ENCODE measurements at regions not wholly inside any gene's neighbourhood (a gene's known extent, or its start where the extent isn't known, plus 50 kb on each side); places are given as distances from the start of the nearest gene placed in this dataset.
"Not testable (repeated sequence)": the region's sequence is repeated elsewhere in the genome, so short reads cannot be mapped to it uniquely, and the experiment has no call there.

DNA sequence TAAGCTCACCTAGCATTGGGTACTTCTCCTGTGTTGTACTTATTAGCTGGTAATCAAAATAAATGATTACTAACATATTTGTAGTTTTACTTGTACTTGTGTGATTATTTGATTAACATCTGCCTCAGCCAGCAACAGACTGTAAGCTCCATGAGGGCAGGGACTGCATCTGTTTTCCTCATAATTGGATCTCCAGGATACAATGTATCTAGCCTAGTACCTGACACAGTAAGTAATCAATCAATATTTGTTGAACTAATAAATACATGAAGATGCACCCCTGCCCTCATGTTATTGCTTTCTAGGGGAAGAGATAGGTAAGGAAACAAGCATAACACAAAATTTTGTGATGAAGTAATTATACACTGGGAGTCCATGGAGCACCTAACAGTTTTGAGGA, 101.5 kb downstream of the TENT5C start:
- no peak for DNase-seq (ENCODE audit: low read depth in 3 of 3)

DNA sequence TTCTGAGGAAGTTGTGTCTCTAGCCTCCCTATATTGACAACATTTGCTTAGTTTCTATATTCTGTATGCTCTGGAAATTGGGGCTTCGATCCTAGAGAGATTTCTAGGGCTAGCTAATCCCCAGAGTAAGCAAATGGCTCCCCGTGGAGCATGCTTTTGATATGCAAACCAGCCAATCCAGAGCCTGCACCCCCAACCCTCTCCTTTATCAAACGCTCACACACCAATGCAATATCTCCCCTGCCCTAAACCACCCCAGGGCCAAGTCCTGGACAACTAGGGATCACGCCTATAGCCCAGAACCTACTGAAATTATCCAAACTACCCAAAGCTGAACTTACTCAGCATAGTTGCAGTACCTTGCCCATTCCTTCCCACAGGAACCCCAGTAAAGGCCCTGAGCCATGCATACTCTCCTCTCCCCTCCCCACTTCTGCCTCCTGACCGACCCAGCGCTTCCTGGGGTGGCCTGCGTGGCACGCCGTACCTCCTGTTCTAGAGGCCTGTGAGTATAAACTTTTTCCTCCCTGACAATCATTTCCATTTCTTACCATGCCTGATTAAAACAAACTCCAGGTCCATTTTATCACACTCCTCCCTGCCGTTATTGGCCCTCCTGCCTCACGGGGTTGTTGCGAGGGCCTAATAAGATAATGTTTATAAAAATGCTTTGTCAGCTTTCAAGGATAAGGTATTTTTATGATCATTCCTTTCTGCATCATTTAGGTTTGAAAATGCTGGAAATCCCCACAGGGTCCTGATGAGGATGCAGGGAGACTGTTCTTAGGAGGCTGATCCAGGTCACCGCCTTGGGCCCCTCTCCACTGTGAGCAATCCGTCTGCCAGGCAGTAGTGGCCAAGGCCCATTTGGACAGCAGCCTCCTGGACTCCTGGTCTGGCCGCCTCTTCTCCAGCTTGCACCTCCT, 102.7 kb downstream of the TENT5C start:
- DNase-seq (ENCODE audit: low read depth in 3 of 3), result no peak

DNA sequence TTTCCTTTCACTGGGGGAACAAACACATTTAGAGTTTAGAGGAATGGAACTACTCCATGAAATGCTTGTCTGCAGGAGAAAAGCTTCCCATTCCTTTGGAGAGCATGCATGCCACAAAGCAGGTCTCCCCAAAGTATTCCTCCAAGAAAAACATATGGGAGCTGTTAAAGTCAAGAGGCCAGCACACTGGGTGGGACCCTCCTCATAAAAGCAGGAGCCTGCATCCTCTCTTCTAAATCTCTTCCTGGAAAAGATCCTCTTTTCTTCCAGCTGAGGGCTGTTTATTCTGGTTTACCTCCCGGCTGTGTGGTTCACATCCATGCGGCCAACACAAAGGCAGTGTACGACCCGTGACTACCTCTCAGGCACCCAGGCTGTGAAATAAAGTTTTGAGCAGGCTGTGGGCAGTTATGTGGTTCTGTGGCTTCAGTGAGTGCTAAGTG, 103.4 kb downstream of the TENT5C start:
- no peak for DNase-seq (ENCODE audit: low read depth in 3 of 3)

DNA sequence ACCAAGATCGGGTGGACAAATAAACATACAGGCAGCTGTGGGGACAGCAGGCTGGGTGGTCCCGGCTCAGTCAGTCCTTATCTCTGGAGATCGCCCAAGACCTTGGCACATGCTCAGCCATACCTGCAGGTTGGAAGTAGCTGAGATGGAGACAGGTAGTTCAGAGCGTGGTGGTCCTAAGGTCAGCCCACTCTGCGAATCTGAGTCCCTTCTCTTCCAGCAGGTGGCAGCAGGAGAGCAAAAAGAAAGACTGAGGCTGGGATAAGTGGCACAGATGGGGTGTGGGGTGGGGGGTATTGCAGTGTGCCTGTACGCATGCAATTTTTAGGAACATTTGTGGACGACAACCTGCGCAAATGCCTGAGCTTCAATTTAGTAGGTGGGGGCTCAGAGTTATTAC, 104.9 kb downstream of the TENT5C start:
- DNase-seq (ENCODE audit: low read depth in 3 of 3), result no peak

DNA sequence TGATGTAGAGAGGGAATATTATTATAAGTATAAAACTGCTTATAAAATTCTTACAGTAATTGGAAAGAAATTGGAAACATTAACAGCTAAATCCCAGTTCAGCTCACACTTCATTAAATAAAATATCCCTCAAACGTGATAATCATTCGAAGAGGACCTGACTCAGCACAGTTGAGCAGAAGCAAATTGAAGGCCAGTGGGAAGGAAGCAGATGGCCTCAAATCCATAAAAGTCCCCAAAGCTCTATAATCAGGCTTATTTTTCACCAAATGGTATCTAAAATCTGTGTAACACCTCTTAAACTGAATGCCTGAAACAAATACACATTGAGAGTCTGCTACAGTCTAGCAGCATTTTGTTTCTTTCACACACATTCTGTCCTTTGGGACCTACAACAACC, 106.8 kb downstream of the TENT5C start:
- no peak for DNase-seq (ENCODE audit: low read depth in 3 of 3)

DNA sequence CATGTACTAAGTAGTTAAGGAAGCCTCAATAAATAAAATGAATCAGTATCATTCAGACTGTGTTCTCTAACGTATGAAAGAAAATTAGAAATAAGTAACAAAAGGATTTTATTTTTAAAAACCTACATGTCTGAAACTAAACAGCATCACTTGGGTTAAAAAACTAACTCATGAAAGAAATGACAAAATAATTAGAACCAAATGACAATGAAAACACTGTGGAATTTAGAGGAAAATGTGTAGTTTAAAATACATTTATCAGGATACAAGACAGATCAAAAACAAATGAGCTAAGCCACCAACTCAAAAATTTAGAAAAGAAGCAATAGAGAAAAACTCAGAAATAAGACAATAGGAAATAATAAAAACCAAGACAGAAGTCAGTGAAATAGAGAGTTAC, 108.7 kb downstream of the TENT5C start:
- no peak for DNase-seq (ENCODE audit: low read depth in 3 of 3)

DNA sequence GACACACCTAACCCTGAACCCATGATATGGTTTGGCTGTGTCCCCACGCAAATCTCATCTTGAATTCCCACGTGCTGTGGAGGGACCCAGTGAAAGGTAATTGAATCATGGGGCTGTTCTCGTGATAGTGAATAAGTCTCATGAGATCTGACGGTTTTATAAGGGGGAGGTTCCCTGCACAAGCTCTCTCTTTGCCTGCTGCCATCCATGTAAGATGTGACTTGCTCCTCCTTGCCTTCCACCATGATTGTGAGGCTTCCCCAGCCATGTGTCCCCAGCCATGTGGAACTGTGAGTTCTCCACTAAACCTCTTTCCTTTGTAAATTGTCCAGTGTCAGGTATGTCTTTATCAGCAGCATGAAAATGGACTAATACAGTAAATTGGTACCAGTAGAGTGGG, 110.2 kb downstream of the TENT5C start:
- not testable (repeated sequence) for DNase-seq (ENCODE audit: low read depth in 3 of 3)

DNA sequence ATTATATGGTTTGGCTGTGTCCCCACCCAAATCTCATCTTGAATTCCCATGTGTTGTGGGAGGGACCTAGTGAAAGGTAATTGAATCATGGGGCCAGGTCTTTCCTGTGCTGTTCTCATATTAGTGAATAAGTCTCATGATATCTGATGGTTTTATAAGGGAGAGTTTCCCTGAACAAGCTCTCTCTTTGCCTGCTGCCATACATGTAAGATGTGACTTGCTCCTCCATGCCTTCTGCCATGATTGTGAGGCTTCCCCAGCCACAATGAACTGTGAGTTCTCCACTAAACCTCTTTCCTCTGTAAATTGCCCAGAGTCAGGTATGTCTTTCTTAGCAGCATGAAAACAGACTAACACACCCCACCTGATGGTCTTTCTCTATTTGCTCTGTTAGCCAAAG, 112.1 kb downstream of the TENT5C start:
- DNase-seq (ENCODE audit: low read depth in 3 of 3), result not testable (repeated sequence)

DNA sequence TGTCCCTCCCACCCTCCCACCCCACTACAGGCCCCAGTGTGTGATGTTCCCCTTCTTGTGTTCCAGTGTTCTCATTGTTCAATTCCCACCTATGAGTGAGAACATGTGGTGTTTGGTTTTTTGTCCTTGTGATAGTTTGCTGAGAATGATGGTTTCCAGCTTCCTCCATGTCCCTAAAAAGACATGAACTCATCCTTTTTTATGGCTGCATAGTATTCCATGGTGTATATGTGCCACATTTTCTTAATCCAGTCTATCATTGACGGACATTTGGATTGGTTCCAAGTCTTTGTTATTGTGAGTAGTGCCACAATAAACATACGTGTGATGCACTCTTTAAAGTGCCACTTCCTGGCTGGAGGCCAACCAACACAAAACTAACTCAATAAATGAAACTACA, 112.7 kb downstream of the TENT5C start:
- DNase-seq (ENCODE audit: low read depth in 3 of 3), result not testable (repeated sequence)

DNA sequence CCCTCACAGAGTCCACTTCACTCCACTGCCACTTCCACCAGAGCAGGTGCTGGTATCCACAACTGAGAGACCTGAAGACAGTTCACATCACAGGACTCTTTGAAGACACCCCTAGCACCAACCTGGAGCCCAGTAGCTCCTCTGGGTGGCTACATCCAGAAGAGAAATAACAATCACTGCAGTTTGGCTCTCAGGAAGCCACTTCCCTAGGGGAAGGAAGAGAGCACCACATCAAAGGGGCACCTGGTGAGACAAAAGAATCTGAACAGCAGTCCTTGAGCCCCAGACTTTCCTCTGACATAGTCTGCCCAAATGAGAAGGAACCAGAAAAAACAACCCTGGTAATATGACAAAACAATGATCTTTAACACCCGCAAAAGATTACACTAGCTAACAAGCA, 113.2 kb downstream of the TENT5C start:
- no peak for DNase-seq (ENCODE audit: low read depth in 3 of 3)

DNA sequence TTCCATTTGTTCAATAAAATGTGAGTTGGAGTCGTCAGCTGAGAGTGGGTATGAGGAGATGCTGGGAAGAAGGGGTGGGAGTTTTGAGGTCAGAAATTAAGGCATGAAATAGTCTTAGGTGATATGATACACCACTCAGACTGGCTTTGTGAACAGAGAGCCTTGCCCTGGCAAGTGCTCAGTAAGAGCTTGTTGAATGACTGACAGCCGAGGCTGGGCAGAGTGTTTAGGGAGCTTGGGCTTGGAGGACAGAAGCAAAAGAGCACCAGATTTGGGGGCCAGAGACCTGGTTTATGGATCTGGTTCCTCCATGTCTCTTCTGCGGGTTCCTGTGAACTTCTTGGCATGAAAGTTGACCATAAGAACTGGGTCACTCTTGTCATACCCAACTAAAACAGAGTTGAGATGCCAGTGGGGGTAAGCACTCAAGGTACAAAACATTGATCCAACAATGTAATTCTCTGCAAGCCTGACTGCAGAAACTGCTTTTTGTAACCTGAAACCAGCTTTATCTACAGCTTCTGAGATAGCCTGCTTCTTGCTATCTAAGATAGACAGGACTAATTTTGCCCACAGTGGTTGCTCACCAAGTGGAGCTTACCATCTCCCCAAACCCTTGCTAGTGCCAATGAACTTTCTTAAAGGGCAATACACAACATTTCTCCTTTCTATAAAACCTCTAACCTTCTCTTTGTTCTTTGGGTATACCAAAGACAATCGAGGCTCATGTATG, 126.4 kb downstream of the TENT5C start:
- DNase-seq (ENCODE audit: low read depth in 3 of 3), result no peak

DNA sequence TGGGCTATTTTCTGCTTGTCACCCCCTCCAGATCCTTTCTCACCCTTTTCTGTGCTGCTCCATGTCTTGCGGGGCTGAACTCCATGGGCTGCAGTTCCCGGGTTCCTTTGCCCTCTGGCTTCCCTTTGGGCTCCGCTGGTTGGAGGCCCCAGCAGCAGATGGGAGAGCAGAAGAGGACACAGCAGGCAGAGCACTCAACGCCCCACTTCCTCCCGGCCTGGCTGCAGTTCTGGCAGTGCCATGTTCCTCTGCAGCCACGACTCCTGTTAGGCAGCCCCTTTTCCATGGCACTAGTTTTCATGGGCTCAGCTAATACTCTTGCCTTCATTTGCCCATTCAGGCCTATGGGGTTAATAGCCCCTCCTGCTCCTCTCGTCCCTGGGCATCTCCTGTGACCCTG, 127.1 kb downstream of the TENT5C start:
- DNase-seq (ENCODE audit: low read depth in 3 of 3), result no peak

DNA sequence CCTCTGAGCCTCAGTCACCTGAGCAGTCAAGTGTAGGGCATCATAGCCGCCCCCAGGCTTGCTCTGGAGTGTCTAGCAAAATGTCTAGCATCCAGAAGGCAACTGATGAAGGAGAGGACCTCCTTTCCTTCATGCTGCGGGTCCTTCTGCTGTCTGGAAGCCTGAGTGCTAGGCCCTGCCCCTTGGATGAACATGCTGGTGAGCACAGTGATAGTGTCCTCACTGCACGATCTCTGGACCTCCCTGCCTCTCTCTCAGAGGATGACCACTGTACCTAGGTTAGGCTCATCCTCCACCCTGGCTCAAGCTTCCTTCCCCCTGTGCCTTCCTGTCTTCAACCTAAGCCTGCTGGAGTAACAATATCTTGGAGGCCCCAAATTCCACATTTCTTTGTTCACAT, 128.6 kb downstream of the TENT5C start:
- DNase-seq (ENCODE audit: low read depth in 3 of 3), result no peak

DNA sequence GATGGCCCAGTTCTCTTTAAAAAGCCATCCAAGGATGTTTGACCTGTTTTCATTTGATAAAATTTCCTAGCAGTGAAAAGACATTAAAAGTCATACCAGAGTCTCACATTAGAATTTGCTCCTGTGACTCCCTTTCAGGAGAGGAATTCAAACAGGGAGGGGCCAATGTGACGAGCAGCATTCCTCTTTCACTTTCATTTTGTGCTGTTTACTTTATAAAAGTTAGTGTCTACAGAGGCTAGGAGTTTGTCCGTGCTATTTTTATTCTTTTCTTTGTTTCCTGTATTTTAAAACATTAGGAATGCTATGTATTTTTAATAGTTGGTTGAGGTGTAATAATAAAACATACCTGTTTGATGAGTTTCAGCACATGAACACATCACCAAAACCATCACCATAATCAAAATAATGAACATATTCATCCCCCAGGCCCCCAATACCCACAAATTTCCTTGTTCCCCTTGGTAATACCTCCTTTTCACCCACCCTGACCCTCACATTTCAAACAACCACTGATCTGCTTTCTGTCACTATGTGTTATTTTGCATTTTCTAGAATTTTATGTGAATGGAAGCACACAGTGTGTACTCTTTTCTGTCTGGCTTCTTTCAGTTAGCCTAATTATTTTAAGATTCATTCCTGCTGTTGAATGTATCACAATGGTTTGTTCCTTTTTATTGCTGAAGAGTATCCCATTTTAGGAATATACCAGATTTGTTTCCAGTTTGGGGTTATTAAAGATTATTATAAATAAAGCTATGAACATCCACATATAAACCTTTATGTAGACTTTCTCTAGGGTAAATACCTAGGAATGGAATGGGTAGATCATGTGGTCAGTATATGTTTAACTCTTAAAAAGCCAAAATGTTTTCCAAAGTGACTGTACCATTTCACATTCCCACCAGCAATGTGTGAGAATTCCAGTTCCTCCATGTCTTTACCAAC, 129.5 kb downstream of the TENT5C start:
- no peak for DNase-seq (ENCODE audit: low read depth in 3 of 3)

DNA sequence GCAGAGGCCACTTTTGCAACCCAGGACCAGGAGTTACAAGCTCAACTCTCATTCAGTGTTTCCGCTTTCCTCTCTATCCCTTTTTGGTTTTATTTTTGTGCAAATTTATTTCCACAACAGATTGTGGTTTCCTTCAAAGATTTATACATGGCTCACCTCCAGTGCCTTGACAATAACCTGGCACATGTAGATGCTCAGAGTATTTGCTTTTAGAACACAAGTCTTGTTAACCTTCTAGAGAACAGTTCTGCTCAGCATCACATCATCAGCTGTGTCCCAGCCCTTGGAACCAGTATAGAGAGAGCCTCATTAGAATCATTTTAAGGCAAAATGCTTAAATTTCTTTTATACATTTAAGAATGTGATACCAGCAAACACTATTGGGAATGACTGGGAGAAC, 133.7 kb downstream of the TENT5C start:
- DNase-seq (ENCODE audit: low read depth in 3 of 3), result no peak

DNA sequence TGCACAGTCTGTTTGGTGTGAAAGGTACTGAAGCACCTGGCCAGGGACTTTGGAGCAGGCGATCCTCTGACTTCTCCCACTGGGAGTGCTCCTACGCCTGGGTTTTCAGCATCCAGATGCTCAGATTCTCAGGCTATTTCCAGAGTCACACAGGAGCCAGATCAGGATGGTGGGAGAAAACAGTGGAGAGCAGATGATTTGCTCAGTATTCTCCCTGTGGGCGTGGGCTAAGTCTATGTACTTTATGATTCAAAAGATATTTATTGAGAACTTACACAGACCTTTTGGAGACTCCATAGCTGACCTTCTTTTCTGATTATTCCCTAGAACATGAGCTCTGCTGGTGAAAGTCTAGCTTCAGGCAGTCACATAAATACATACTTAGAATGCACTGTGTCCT, 134.6 kb downstream of the TENT5C start:
- no peak for DNase-seq (ENCODE audit: low read depth in 3 of 3)

DNA sequence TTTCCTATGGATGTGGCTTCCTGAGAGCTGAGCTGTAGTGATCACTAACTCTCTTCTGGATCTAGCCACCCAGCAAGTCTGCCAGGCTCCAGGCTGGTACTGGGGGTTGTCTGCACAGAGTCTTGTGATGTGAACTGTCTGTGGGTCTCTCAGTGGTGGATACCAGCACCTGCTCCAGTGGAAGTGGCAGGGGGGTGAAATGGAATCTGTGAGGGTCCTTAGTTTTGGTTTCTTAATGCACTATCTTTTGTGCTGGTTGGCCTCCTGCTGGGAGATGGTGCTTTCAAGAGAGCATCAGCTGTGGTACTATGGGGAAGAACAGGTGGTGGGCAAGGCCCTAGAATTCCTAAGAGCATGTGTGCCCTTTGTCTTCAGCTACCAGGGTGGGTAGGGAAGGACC, 140.7 kb downstream of the TENT5C start:
- DNase-seq (ENCODE audit: low read depth in 3 of 3), result not testable (repeated sequence)

DNA sequence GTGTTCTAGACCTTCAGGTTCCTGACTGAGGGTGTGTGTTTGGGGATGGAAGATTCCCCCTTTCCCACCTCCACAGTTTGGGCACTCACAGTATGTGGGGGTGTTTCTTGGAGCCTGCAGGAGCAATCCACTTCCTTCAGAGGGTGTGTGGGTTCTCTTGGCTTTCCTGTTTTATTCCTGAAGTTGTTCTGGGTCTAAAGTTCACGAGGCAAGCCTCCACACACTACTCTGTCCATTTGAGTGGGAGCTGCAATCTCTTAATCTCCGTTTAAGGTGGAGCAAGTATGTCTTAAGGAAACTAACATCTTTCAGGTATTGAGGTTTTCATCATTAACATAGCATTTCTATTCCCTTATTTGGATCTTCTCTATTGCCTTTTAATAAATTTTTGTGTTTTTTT, 141.8 kb downstream of the TENT5C start:
- DNase-seq (ENCODE audit: low read depth in 3 of 3), result no peak

DNA sequence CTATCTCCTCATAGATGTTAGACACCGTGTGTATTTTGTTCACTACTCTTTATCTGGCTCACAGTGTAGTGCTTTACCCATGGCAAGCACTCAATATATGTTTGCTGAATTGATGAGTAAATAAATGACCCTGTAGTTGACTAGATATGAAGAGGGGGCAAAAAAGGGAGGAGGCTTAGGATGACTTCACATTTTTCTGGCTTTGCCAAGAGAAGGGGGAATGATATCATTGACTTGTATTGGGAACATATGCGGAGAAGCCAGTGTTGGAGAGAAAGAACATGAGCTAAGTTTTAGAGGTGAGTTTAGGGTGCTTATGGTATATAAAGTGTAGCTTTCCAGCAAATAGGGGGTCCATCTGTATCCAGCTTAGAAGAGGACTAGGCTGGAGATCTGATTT, 145.5 kb downstream of the TENT5C start:
- DNase-seq (ENCODE audit: low read depth in 3 of 3), result no peak

DNA sequence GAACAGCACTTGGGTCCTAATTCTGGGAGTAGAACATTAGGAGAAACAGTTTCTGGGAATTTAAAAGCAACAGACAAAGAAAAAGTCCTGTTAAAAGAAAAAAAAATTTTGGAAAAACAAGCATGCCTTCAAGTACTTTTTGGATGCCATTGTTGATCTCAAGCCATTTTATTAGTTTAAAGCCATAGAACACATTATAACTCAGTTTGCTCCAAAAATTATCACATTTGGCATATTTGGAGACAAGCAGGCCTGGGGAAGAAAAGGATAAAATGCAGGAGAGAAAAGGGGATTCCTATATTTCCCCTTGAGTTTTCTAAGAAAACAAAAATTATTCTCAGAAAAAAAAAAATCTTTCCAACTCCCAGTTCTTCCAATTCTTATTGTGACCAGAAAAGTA, 146.8 kb downstream of the TENT5C start:
- no peak for DNase-seq (ENCODE audit: low read depth in 3 of 3)

DNA sequence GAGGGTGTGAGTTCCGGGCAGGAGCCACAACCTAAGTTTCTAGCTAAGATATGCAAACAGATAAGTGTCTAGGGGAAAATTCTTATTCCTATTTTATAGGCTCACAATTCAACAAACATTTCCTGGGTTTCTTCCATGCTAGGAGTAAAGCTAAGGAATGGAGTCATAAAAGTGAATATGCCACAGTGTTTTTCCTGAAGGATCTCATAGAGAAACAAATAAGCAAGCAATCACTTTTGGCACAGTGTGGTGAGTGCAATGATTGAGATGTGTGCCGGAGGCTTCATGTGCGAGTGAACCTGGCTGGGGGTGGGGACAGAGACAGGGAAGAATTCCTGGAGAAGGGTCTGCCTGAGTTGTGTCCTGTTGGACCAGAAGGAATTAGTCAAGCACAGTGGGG, 147.4 kb downstream of the TENT5C start:
- no peak for DNase-seq (ENCODE audit: low read depth in 3 of 3)

DNA sequence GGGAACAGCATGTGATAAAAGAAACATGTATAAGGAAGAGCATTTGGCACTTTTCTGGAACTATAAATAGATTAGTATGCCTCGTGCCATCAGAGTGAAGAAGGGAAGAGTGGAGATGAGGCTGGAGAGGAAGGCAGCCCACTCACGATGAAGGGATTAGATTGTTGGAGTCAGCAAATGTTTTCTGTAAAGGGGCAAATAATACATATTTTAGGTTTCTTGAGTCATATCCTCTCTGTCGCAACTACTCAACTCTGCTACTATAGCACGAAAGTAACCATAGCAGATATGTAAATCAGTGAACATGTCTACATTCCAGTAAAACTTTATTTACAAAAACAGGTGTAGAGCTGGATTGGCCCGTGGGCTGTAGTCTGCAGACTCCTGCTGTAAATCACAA, 147.8 kb downstream of the TENT5C start:
- no peak for DNase-seq (ENCODE audit: low read depth in 3 of 3)

Data from stimulated activated CD4-positive, alpha-beta T cell treated with anti-CD3 and anti-CD28 coated beads, TNF-alpha, amount 100 ng/mL, for 48 hours (primary cell).